TTC549 (cell line): ENCODE measurements at regions not wholly inside any gene's neighbourhood (a gene's known extent, or its start where the extent isn't known, plus 50 kb on each side); places are given as distances from the start of the nearest gene placed in this dataset.
"Not testable (repeated sequence)": the region's sequence is repeated elsewhere in the genome, so short reads cannot be mapped to it uniquely, and the experiment has no call there.

Source experiments
- FAIRE-seq: peaks from 2 replicates; lab custom pipeline; 2012; peaks lifted over from hg19 to GRCh38; lab: Jason Lieb, UNC

GRCh38 chrX:94850811-94851210 lies 1176.8 kb downstream of the FAM133A start:
- FAIRE-seq, result no peak

DNA sequence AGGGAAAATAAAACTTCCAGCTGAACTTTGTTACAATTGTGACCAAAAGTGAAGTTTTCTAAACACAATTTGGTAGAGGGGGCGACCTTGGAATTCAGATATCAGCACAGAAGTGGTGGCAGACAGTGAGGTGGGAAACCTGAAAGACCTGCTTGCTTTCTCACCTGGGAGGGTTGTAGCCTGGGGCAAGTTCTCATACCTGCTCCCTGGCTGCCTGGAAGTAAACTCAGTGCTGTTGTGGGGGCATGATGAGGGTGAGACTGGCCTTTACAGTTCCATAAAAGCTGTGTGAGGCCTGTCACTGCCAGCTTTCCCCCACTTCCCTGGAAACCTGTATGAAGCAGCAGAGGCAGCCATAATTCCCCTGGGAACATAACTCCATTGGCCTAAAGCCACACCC lies 1180.2 kb downstream of the FAM133A start:
- no peak for FAIRE-seq

GRCh38 chrX:94862470-94862869 lies 1188.5 kb downstream of the FAM133A start:
- not testable (repeated sequence) for FAIRE-seq

DNA sequence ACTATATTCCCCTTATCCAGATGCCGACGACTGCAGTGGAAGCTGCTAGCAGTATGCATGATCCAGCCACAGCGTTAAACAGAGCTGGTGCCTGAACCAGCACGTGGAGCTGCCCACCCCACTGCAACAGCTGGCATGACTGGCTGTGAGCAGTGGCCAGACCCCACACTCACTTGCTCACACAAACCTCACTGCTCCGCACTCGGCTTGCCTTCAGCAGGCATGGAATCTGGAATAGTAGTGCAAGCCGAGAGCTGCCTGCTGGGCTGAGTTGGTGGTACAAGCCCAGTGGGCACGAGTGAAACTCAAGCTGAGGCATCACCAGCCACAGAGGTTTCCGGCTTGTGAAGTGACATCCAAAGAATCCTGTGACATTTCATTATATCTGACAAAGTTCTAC lies 1197.6 kb downstream of the FAM133A start:
- FAIRE-seq, result no peak

- no peak for FAIRE-seq
These were observed 1227.8 kb downstream of the FAM133A start for GRCh38 chrX:94901849-94902248.

DNA sequence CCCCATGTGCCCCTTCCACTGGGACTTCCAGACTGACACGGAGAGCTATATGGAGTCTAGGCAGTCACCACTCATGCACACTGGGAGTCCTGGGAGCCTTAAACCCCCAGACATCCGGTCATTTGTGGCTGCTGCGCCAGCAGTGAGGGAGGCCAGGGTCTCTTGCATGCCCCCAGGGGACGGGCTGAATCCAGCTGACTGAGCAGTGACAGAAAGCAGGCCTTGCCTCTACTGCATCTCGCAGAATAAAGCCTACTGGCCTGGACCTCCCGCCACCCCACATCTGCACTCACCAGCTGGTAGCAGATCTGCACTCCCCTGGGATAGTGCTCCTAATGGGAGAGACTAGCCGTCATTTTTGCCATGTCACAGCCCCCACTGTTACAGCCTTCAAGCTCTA lies 1234.2 kb downstream of the FAM133A start:
- no peak for FAIRE-seq

DNA sequence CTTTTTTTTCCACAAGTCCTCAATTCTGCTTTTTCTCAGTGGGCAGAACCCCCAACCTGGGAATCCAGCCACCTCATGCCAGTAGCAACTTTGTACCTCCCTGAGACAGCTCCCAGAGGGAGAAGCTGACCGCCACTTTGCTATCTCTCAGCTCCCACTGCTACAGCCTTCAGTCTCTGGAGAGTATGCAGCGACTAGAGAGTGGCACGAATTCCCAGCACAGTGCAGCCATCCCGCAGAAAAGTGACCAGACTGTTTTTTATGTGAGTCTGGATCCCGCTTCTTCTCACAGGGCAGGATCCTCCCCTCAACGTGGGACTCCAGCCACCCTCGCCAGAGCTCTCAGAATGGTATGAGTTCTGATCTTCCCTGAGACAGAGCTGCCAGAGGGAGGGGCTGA lies 1234.6 kb downstream of the FAM133A start:
- FAIRE-seq, result no peak

GRCh38 chrX:94914235-94914634 lies 1240.2 kb downstream of the FAM133A start:
- no peak for FAIRE-seq

DNA sequence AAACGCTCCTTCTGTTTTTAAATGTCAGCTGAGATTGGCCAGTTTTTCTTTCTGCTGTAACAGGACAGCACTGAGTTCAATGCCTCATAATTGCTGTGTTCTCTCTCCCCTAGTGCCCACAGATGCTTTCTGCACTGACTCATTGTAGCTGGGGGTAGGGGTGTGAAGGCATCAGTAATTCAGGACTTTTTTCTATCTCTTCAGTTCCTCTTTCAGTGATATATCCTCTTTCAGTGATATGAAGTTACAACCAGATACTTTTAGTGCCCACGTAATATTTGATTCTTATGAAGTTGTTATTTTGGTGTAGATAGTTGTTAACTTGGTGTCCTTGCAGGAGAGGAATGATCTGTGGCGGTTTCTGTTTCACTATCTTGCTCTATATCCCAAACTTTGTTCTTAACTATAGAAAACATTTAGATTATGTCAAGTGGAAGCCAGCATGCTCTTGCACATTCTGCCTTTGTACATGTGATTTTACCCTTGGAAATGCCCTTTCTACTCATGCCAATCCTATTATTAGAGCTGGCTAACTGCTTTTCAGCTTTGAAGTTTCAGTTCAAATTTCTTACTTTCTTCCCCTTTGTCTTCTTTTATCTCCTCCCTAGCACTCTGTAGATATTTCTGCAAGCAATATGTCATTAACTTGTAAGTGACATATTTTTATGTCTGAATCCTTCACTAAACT lies 1258.4 kb downstream of the FAM133A start:
- FAIRE-seq, result no peak

DNA sequence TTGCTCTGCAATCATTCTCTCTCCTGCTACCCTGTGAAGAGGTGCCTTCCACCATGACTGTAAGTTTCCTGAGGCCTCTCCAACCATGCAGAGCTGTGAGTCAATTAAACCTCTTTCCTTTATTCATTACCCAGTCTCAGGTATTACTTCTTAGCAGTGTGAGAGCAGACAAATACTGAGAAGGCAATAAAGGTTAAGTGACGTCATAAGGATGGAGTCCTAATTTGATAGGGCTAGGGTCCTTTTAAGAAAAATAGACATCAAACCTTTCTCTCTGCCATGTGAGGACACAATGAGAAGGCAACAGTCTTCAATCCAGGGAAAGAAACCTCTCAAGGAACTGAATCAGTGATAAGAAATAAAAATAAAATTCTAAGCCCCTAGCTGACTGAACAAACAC lies 1262.7 kb downstream of the FAM133A start:
- FAIRE-seq, result no peak

DNA sequence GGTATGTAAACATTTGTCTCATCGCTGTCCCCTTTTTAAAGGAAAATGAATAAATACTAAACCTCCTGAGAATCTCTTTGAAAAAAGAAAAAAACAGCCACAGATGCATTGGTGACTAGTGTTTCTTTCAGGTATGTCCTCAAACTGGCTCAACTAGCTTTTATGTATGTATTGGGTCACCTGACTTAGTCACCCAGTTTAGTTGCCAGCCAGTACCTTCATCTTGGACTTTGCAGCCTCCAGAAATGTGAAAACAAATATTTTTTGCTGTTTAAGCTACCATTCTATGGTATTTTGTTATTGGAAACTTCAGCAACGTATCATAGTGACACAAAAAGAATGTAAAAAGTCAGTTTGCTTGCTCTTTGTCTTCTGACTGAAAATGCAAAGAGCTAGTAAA lies 1263.5 kb downstream of the FAM133A start:
- FAIRE-seq, result no peak

- no peak for FAIRE-seq
These were observed 1268.6 kb downstream of the FAM133A start for GRCh38 chrX:94942603-94943002.

DNA sequence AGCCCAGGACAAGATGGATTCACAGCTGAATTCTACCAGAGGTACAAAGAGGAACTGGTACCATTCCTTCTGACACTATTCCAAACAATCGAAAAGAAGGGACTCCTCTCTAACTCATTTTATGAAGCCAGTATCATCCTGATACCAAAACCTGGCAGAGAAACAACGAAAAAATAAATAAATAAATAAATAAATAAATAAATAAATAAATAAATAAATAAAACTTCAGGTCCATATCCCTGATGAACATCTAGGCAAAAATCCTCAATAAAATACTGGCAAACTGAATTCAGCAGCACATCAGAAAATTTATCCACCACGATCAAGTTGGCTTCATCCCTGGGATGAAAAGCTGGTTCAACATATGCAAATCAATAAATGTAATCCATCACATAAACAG lies 1272.1 kb downstream of the FAM133A start:
- not testable (repeated sequence) for FAIRE-seq

- no peak for FAIRE-seq
These were observed 1287.7 kb downstream of the FAM133A start for GRCh38 chrX:94961730-94962129.

DNA sequence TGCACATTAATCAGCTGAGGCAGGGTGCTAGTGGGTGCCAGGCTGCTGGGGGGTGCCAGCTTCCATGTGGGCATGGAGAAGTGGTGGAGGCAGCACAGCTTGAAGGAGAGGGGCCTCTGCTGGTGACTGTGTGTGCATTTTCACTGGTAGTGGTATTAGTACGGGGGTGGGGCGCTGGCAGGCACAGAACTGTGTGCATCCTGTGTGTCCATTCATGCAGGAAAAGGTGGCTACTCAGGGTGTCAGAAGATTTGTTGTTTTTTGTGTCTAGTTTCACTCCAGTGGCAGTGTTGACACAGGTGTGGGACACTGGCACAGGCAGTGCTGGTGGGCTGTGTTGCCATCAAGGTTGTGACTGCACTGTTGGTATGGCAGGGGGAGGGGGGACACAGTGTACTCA lies 1303.6 kb downstream of the FAM133A start:
- FAIRE-seq, result no peak

DNA sequence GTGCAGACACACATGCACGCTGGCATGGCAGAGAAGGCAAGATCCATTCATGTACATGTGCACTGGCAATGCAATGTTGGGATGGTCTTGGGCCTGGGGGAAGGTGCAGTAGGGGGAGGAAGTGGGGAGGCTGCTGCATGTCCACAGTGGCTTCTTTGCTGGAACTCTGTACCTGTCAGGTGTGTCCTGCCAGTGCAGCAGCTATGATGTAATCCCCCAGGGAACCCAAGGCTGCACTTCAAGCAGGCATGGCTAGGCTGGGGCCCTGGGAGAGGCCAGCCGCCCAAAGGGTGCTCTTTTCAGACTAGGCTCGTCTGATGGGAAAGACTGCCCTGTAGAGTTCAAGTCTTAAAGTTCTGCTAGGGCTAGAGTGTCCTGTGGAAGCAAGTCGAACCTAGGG lies 1304.0 kb downstream of the FAM133A start:
- FAIRE-seq, result no peak
